Ectodermal cell (in vitro differentiated cells): ENCODE measurements at regions not wholly inside any gene's neighbourhood (a gene's known extent, or its start where the extent isn't known, plus 50 kb on each side); places are given as distances from the start of the nearest gene placed in this dataset.
A peak's percentile ranks its signal among the peaks of the same experiment; 100 is the strongest.

Experiments
- H3K27ac ChIP-seq: 2 replicates; pipeline ENCODE4 v1.7.0; 2013; ENCODE audit warnings: mild to moderate bottlenecking, low read depth, low read length; ENCODE audit not compliant: insufficient read depth, poor library complexity, severe bottlenecking
- H3K27me3 ChIP-seq: 2 replicates; pipeline ENCODE4 v1.7.0; 2013; ENCODE audit warnings: mild to moderate bottlenecking, low read length; ENCODE audit not compliant: insufficient read depth, control insufficient read depth, poor library complexity, severe bottlenecking
- H3K36me3 ChIP-seq: one replicate; pipeline ENCODE4 v1.7.0; 2013; ENCODE audit warnings: low read length; ENCODE audit not compliant: control insufficient read depth, insufficient read depth
- H3K4me1 ChIP-seq: one replicate; pipeline ENCODE4 v1.7.0; 2013; ENCODE audit warnings: low read length; ENCODE audit not compliant: control insufficient read depth, insufficient read depth
- H3K4me3 ChIP-seq: 2 replicates; pipeline ENCODE4 v1.7.0; 2013; ENCODE audit warnings: low read depth, low read length, control low read depth; ENCODE audit not compliant: insufficient read depth
- H3K9me3 ChIP-seq: 2 replicates; pipeline ENCODE4 v1.7.0; 2013; ENCODE audit warnings: mild to moderate bottlenecking, low read length, moderate library complexity; ENCODE audit not compliant: control insufficient read depth
- WGBS, 2 experiments: methylation state at CpG; one replicate each; pipeline ENCODE4 v1.1.7; 2013; ENCODE audit warnings: missing lambda C conversion rate in 2 of 2; 5-methylcytosine and 5-hydroxymethylcytosine counted together

DNA sequence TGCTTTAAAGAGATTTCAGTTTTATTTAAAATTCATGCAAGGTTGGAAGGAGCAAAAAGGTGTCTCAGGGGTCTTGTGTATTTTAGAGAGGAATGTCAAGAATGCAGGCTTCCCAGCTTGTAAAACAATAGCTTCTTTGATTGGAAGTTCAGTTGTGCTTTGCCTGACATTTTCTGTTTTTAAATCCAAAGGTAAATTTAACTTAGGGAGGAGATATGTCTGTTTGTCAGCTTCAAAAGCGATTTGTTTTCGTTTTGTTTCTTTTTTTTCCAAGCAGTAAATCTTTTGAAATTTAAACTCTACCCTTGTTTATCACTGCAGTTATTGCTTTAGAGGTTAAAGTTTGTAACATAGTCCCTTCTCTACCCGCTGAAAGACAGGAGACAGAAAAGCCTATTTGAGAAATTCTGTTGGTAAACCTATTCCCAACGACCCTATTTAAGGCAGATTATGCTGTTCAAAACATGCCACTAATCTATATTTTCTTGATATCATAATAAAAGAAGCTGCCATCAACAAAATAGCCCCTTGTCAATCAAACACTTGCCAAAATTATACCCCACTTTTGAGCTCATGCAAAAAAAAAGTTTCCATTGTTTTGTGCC lies 639.6 kb downstream of the IRS1 start:
- H3K27me3 ChIP-seq, result no peaks in the 10 kb centered on the region
- no peak overlapping the region for H3K4me3 ChIP-seq
- no peaks in the 10 kb centered on the region for H3K36me3 ChIP-seq
- peaks cover 32% of the 10 kb centered on the region for H3K4me1 ChIP-seq
- no peaks in the 10 kb centered on the region for H3K9me3 ChIP-seq
- H3K27ac ChIP-seq, result peak overlapping the region; percentile 60
- 0 to 4% methylated on average over 2 to 4 of the region's 4 CpGs for WGBS, 2 experiments

DNA sequence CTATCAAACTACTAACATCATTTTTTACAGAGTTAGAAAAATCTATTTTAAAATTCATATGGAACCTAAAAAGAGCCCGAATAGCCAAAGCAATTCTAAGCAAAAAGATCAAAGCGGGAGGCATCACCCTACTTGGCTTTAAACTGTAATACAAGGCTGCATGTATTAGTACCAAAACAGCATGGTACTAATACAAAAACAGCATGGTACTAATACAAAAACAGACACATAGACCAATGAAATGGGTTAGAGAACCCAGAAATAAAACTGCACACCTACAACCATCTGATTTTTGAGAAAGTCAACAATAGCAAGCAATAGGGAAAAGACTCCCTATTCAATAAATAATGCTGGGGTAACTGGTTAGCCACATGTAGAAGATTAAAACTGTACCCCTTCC lies 640.7 kb downstream of the IRS1 start:
- H3K27ac ChIP-seq, result peak overlapping the region; percentile 16
- H3K4me3 ChIP-seq, result no peak overlapping the region
- H3K4me1 ChIP-seq, result peaks cover 36% of the 10 kb centered on the region
- WGBS, 2 experiments, result 74 to 80% methylated on average over 2 of the region's 2 CpGs
- H3K9me3 ChIP-seq, result no peaks in the 10 kb centered on the region
- no peaks in the 10 kb centered on the region for H3K27me3 ChIP-seq
- H3K36me3 ChIP-seq, result no peaks in the 10 kb centered on the region

DNA sequence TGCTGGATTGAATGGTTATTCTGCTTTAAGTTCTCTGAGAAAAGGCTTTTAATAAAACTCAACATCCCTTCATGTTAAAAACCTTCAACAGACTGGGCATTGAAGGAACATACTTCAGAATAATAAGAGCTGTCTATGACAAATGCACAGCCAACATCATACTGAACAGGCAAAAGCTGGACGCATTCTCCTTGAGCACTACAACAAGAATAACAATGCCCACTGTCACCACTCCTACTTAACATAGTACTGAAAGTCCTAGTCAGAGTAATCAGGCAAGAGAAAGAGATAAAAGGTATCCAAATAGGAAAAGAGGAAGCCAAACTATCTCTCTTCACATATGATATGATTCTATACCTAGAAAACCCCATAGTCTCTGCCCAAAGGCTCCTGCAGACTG lies 641.4 kb downstream of the IRS1 start:
- Histone ChIP-seq H3K4me1 (peaks cover 36% of the 10 kb centered on the region), H3K9me3 (no peaks in the 10 kb centered on the region)

DNA sequence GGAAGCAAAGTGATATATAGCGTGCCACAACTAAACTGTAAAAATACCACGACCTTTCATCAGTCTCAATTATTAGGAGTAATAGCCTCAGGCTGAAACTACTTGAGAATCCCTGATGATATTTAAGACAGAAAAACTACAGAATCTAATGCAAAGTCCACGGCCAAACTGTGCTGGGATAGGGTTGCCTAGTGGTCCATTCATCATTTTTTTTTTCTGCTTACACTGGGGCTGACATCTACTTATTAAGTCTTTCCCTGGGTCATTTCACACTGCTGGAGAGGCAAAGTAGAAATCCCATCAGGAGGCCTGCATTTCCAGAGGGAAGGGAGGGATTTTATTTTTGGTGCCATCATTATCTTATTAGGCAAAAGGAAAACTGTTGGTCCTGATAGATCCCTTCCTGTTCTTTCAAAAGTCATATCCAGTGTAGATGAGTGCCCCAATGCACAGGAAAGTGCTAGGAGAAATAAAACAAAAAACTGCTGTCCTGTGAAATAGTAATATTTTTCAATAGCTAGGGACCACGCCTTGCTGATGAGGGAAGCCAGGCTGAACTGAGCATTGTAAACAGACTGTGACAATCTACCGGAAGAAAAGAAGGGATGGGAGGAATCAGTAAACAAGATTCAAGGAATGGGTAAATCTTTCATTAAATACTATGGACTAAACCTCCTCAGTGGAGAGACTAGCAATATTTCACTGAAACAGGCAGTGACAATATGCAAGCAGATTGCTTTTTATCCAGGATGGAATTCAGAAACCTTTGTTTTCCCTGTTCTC lies 644.3 kb downstream of the IRS1 start:
- Histone ChIP-seq H3K27ac (no peak overlapping the region), H3K4me1 (peaks cover 40% of the 10 kb centered on the region), H3K27me3 (no peaks in the 10 kb centered on the region), H3K9me3 (no peaks in the 10 kb centered on the region), H3K4me3 (no peak overlapping the region), H3K36me3 (no peaks in the 10 kb centered on the region)
- 92% methylated on average over 5 of the region's 5 CpGs for WGBS, 2 experiments

More for the DNA sequence above, 641.4 kb downstream of the IRS1 start:
- WGBS, 2 experiments, result 85 to 89% methylated on average over 1 of the region's 1 CpG
- Histone ChIP-seq H3K36me3 (no peaks in the 10 kb centered on the region), H3K4me3 (no peak overlapping the region), H3K27me3 (no peaks in the 10 kb centered on the region), H3K27ac (no peak overlapping the region)

DNA sequence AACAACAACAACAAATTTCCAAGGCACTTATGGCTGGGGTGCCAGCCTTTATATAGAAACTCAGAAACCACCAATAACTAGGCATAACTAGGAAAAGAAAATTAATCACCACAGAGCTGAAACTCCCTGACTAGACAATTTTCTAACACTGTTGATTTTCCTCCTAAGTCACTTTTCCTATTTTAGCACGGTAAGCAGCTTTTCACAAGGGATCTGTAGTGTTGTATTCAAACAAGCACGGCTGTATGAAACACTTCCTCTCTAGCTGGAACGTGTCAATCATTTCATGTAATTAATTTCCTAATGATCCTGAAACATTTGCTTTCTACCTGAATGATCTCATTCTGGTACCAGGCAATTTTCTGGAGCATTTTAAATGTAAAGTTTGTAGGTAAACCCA lies 645.0 kb downstream of the IRS1 start:
- H3K4me1 ChIP-seq, result peaks cover 34% of the 10 kb centered on the region
- no peaks in the 10 kb centered on the region for H3K36me3 ChIP-seq
- H3K27me3 ChIP-seq, result no peaks in the 10 kb centered on the region
- 87 to 95% methylated on average over 2 to 3 of the region's 3 CpGs for WGBS, 2 experiments
- H3K9me3 ChIP-seq, result no peaks in the 10 kb centered on the region
- no peak overlapping the region for H3K27ac ChIP-seq
- H3K4me3 ChIP-seq, result no peak overlapping the region

DNA sequence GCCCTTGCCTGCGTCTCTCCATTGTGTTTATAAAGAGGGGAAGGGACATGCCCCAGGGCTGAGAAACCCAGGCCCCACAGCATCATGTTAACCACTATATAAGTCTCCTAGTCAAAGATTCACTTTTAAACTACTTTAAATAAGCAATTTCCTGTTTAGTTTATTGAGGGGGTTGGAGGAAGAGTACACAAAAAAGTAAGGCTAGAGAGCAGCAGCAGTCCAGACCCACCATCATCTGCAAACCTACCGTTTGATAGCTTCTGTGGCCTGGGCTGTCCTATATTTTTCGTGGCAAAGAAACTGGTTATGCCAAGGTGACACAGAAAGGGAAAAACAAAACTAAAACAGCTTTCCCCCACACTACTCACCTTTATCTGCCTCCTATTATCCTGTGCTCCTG lies 646.1 kb downstream of the IRS1 start:
- H3K36me3 ChIP-seq, result no peaks in the 10 kb centered on the region
- no peaks in the 10 kb centered on the region for H3K9me3 ChIP-seq
- H3K27ac ChIP-seq, result no peak overlapping the region
- no peak overlapping the region for H3K4me3 ChIP-seq
- 93 to 94% methylated on average over 3 of the region's 3 CpGs for WGBS, 2 experiments
- H3K27me3 ChIP-seq, result no peaks in the 10 kb centered on the region
- peaks cover 24% of the 10 kb centered on the region for H3K4me1 ChIP-seq

DNA sequence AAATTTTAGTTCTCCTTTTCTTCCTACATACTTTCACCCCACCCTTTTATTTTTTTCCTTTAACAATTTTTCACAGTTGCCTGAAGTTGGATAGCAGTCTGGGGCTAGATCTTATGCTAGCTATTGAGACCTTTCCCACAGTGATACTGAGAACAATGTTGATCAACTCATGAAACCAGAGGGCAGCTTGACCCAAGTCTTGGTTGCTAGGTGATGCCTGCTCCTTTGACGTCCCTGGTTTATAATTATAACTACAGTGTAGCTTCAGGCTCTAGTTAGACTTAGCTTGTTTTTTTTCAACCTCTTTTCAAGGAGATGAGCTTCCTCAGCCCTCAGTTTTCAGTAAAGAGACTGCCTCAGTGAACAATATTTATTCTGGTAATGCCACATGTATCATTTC lies 648.5 kb downstream of the IRS1 start:
- H3K4me1 ChIP-seq, result peaks cover 15% of the 10 kb centered on the region
- no peak overlapping the region for H3K4me3 ChIP-seq
- H3K27me3 ChIP-seq, result no peaks in the 10 kb centered on the region
- WGBS, 2 experiments, result 53 to 54% methylated on average over 1 of the region's 1 CpG
- no peaks in the 10 kb centered on the region for H3K36me3 ChIP-seq
- no peak overlapping the region for H3K27ac ChIP-seq
- H3K9me3 ChIP-seq, result no peaks in the 10 kb centered on the region

DNA sequence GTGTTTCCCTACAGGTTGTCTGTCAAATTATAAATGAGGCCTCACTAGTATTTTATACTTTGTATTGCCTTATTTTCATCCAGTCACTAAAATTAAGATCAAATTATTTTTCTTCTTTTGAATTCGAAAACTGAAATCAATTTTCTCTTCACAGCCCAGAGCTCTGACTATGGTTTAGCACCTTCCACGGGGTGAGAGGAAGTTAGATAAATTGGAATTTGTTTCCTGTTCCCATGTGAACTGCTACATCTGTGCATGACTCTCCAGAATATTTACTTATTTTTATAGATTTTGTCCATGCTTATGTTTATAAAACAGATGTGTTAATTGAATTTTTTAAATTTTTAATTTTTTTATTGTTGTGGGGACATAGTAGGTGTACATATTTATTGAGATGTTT lies 656.5 kb downstream of the IRS1 start:
- Histone ChIP-seq H3K27ac (no peak overlapping the region), H3K36me3 (no peaks in the 10 kb centered on the region), H3K9me3 (no peaks in the 10 kb centered on the region), H3K4me1 (no peaks in the 10 kb centered on the region), H3K27me3 (no peaks in the 10 kb centered on the region), H3K4me3 (no peak overlapping the region)
- 87 to 100% methylated on average over 1 to 2 of the region's 2 CpGs for WGBS, 2 experiments

DNA sequence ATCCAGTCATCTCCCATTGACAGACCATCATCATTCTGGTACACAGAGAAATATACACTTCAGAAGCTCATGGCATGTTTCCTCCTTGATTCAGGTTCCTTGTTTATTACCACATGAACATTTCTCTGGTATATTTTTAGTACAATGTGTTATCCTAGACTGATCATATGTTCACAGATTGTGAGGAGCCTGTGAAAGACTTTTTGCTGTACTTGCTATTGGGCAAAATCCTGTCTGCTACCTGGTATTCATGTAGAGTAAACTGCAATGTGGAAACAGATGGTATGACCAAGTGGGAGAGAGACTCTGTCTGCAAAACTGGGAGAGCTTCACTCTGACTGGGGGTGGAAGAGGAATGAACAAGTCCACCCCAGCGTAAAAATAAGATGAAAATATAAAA lies 657.2 kb downstream of the IRS1 start:
- Histone ChIP-seq H3K36me3 (no peaks in the 10 kb centered on the region), H3K4me3 (no peak overlapping the region), H3K4me1 (no peaks in the 10 kb centered on the region), H3K9me3 (no peaks in the 10 kb centered on the region), H3K27me3 (no peaks in the 10 kb centered on the region), H3K27ac (no peak overlapping the region)
- WGBS, 2 experiments, result 94 to 95% methylated on average over 1 of the region's 1 CpG

DNA sequence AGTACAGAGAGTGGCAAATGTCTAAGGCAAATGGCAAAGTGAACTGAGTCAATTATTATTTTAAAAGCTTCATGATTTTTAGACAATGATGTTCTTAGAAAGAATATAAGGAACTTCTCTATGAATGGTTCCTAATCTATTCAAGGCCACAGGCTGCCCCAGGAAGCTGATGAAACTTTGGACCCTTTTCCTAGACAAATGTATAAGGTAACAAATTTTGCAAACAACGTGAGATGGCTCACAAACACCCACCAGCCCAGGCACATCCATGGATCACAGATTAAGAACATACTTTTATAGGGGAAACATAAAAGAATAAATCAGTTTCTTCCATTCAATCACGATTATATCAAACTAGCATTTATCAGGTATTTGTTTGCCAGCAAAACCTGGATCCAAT lies 659.0 kb downstream of the IRS1 start:
- Histone ChIP-seq H3K9me3 (no peaks in the 10 kb centered on the region), H3K36me3 (no peaks in the 10 kb centered on the region), H3K4me3 (no peak overlapping the region), H3K27me3 (no peaks in the 10 kb centered on the region), H3K27ac (no peak overlapping the region), H3K4me1 (no peaks in the 10 kb centered on the region)
- WGBS, 2 experiments, result 97 to 100% methylated on average over 1 to 2 of the region's 2 CpGs
